ENCODE measurements at regions not wholly inside any gene's neighbourhood (a gene's known extent, or its start where the extent isn't known, plus 50 kb on each side); places are given as distances from the start of the nearest gene placed in this dataset.
A peak's percentile ranks its signal among the peaks of the same experiment; 100 is the strongest.

DNA sequence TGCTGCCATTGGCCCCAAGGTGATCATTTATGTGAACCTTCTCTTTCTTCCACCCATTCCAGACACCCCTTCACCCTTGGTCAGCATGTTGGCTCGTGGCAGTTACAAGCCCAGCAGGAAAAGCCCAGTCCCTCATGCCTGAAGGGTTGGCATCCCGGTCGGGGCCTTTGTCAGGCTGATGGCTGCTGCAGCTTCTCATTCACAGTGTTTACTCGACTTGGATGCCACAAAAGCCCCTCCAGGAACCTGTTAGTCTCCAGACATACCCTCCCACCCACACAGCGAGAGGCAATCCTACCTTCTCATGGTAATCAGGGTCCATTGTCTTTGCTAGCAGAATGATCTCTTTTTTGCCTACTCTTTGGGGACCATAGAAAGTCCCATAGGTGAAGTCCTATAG lies 200.8 kb upstream of the PFKP start (continued):
- TF ChIP-seq ZSCAN16 (tag by site-specific recombination; IDR thresholded peaks at IDR 0.05), result no peak

DNA sequence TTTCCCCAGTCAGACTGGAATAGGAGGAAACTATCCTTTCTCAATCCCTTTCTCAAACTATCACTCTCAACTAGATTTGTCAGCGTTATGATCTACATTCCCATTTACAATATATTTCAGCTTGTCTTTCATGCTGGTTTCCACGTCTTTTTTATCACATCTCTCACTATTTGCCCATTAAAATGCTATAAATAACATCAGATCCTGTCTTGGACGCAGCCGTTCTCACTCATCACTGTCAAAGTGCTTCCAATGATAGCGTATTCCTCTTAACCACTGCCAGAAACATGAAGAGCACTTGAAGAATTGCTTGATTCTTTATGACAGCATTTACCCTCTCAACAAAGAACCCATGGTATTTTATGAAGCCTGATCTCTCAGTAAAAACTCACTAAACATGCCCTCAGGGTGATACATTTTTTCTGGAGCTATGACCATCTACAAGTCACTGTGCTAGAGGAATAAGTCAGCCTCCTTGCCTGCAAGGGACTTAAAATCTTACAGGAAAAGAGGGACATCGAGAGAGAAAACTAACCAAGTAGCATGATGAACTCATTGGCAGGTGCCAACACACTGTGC lies 205.6 kb upstream of the PFKP start:
- ChIA-PET POLR2A (no interaction called here), CTCF (interaction anchor here (0.6 kb wide), 1 partner anchor 184 kb away, joined by 4 read pairs; no protein-coding TSS in a partner anchor)
- Histone ChIP-seq H3K4me3 (ENCODE audit: low read depth, low read length) (no peak overlapping the region), H3K4me1 (ENCODE audit: control insufficient read depth, insufficient read depth, low read length) (0 out of 2 replicates have a peak, but pooled peaks cover 2% of the 10 kb centered on the region), H3K27ac (ENCODE audit: extremely low read depth, low read depth, low read length) (no peak overlapping the region), H3K36me3 (ENCODE audit: control insufficient read depth in 2 of 2, insufficient read depth in 1 of 2, low read length in 2 of 2) (no peaks in the 10 kb centered on the region), H3K9me3 (ENCODE audit: control insufficient read depth, insufficient read depth, low read depth, low read length) (no peaks in the 10 kb centered on the region)
- TF ChIP-seq ZIC2 (tag by site-specific recombination; IDR thresholded peaks at IDR 0.05) (0 out of 2 replicates have a peak, but pooled peaks have one; percentile 9), ZNF510 (tag by site-specific recombination; IDR thresholded peaks at IDR 0.05; ENCODE audit: insufficient replicate concordance) (no peak), ZNF791 (tag by site-specific recombination; IDR thresholded peaks at IDR 0.05) (no peak)

DNA sequence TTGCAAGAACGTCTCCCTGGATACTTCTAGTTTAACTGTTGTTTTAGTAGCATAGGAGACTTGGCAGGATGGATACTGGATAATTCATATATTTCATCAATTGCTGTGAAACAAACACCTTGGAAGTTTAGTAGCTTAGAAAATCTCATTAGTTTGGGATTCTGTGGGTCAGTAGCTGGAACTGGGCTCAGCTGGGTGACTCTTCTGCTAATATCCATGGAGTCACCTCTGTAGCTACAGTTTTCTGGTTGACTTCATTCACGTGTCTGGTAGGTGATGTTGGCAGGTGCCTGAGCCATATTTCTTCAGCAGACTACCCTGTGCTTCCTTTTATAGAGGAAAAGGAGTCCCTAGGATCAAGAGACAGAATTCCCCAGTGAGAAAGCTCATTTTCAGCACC lies 208.9 kb upstream of the PFKP start:
- H3K36me3 ChIP-seq (ENCODE audit: control insufficient read depth in 2 of 2, insufficient read depth in 1 of 2, low read length in 2 of 2), result no peaks in the 10 kb centered on the region
- 0 out of 2 replicates have a peak, but pooled peaks cover 2% of the 10 kb centered on the region for H3K4me1 ChIP-seq (ENCODE audit: control insufficient read depth, insufficient read depth, low read length)
- H3K9me3 ChIP-seq (ENCODE audit: control insufficient read depth, insufficient read depth, low read depth, low read length), result no peaks in the 10 kb centered on the region
- CTCF ChIA-PET, result interaction anchor here (0.7 kb wide), 1 partner anchor 70 kb away, joined by 3 read pairs; no protein-coding TSS in a partner anchor
- TF ChIP-seq KLF7 (tag by site-specific recombination; IDR thresholded peaks at IDR 0.05; ENCODE audit: borderline replicate concordance) (no peak), SETDB1 (IDR thresholded peaks at IDR 0.05; ENCODE audit: insufficient read length, low read length) (peak; percentile 41), ZBTB1 (tag by site-specific recombination; IDR thresholded peaks at IDR 0.05) (no peak)
- H3K27ac ChIP-seq (ENCODE audit: extremely low read depth, low read depth, low read length), result no peak overlapping the region
- POLR2A ChIA-PET, result no interaction called here
- no peak overlapping the region for H3K4me3 ChIP-seq (ENCODE audit: low read depth, low read length)

DNA sequence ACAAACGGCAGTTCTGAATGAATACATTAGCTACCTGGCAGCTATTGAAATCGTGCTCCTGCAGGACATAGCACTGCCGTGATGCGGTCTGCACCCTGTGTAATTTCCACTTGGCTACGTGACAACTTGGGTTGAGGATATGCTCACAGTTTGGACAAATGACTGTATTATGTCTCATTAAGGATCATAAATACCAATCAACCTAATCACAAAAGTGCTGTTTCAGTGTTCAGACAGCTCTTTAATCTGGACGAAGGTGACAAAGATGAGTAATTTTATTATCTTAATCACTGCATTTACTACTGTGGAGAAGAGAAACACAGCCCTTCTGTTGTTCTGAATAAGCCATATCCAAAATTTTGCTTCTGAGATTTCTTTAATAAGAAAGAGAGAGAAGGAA lies 210.8 kb upstream of the PFKP start:
- H3K4me1 ChIP-seq (ENCODE audit: control insufficient read depth, insufficient read depth, low read length), result no peaks in the 10 kb centered on the region; the same call in 1 of the 2 replicates
- ChIA-PET POLR2A (no interaction called here), CTCF (interaction anchor here (1.3 kb wide), 1 partner anchor 13 kb away, joined by 3 read pairs; no protein-coding TSS in a partner anchor)
- H3K9me3 ChIP-seq (ENCODE audit: control insufficient read depth, insufficient read depth, low read depth, low read length), result no peaks in the 10 kb centered on the region
- no peaks in the 10 kb centered on the region for H3K36me3 ChIP-seq (ENCODE audit: control insufficient read depth in 2 of 2, insufficient read depth in 1 of 2, low read length in 2 of 2)
- H3K4me3 ChIP-seq (ENCODE audit: low read depth, low read length), result no peak overlapping the region
- TF ChIP-seq OSR2 (tag by site-specific recombination; IDR thresholded peaks at IDR 0.05) (peak; percentile 18; the same call in 1 of the 2 replicates), ZNF777 (tag by site-specific recombination; IDR thresholded peaks at IDR 0.05; ENCODE audit: borderline replicate concordance) (no peak), ZNF10 (tag by site-specific recombination; IDR thresholded peaks at IDR 0.05) (no peak)
- H3K27ac ChIP-seq (ENCODE audit: extremely low read depth, low read depth, low read length), result no peak overlapping the region

DNA sequence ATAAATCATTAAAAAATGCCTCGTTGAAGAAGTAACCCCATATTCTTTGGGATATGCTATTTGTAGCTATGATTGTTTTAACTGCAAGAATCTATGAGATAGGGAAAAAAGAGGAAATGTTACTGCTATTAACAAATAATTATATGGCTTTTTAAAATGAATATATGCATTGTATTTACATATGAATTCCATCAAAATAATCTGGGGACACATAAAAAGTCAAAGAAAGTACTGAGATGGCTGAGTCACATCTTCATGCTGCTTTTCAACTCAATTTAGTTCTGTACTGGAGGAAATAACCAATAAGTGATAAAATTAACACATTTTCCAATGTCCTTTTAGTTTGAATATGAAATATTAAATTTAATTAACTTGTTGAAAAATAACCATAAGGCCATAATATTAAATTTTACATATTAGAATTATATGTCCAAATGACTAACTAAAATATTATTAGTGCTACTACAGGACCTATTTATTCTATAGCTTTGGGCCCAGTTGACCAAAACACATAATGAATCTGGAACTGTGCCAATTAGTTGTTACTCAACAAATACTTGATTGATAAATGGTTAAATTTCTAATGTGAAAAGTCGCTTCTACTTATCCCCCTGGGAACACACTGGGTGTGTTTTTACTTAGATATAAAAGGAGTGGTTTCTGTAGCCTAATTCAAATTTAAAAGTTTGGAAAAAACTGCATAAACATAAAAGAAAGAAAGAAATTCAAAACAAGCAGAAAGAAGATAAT lies 214.6 kb upstream of the PFKP start:
- ChIA-PET POLR2A (no interaction called here), CTCF (interaction anchor here (0.7 to 0.9 kb wide), 3 partner anchors 13 to 325 kb away, joined by 3 to 4 read pairs (median 3); no protein-coding TSS in a partner anchor)
- TF ChIP-seq ZNF155 (tag by site-specific recombination; IDR thresholded peaks at IDR 0.05), result no peak
- no peak for TF ChIP-seq ZNF660 (tag by site-specific recombination; IDR thresholded peaks at IDR 0.05)
- no peak for TF ChIP-seq GFI1B (tag by site-specific recombination; IDR thresholded peaks at IDR 0.05)
- TF ChIP-seq ZBTB8A (tag by site-specific recombination; IDR thresholded peaks at IDR 0.05), result no peak
- no peak for TF ChIP-seq ZNF600 (tag by site-specific recombination; IDR thresholded peaks at IDR 0.05)
- no peak for TF ChIP-seq ZNF23 (tag by site-specific recombination; IDR thresholded peaks at IDR 0.05; ENCODE audit: borderline replicate concordance)
- TF ChIP-seq, protein P1, sequence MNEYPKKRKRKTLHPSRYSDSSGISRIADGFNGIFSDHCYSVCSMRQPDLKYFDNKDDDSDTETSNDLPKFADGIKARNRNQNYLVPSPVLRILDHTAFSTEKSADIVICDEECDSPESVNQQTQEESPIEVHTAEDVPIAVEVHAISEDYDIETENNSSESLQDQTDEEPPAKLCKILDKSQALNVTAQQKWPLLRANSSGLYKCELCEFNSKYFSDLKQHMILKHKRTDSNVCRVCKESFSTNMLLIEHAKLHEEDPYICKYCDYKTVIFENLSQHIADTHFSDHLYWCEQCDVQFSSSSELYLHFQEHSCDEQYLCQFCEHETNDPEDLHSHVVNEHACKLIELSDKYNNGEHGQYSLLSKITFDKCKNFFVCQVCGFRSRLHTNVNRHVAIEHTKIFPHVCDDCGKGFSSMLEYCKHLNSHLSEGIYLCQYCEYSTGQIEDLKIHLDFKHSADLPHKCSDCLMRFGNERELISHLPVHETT (tag by site-specific recombination; IDR thresholded peaks at IDR 0.05), result no peak
- TF ChIP-seq, protein P2, sequence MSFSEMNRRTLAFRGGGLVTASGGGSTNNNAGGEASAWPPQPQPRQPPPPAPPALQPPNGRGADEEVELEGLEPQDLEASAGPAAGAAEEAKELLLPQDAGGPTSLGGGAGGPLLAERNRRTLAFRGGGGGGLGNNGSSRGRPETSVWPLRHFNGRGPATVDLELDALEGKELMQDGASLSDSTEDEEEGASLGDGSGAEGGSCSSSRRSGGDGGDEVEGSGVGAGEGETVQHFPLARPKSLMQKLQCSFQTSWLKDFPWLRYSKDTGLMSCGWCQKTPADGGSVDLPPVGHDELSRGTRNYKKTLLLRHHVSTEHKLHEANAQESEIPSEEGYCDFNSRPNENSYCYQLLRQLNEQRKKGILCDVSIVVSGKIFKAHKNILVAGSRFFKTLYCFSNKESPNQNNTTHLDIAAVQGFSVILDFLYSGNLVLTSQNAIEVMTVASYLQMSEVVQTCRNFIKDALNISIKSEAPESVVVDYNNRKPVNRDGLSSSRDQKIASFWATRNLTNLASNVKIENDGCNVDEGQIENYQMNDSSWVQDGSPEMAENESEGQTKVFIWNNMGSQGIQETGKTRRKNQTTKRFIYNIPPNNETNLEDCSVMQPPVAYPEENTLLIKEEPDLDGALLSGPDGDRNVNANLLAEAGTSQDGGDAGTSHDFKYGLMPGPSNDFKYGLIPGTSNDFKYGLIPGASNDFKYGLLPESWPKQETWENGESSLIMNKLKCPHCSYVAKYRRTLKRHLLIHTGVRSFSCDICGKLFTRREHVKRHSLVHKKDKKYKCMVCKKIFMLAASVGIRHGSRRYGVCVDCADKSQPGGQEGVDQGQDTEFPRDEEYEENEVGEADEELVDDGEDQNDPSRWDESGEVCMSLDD (tag by site-specific recombination; IDR thresholded peaks at IDR 0.05), result no peak
- TF ChIP-seq ZNF596 (tag by site-specific recombination; IDR thresholded peaks at IDR 0.05), result no peak
- H3K36me3 ChIP-seq (ENCODE audit: control insufficient read depth in 2 of 2, insufficient read depth in 1 of 2, low read length in 2 of 2), result no peaks in the 10 kb centered on the region
- no peaks in the 10 kb centered on the region for H3K9me3 ChIP-seq (ENCODE audit: control insufficient read depth, insufficient read depth, low read depth, low read length)
- H3K27ac ChIP-seq (ENCODE audit: extremely low read depth, low read depth, low read length), result no peak overlapping the region
- peaks cover 5% of the 10 kb centered on the region; the same call in 1 of the 2 replicates for H3K4me1 ChIP-seq (ENCODE audit: control insufficient read depth, insufficient read depth, low read length)
- H3K4me3 ChIP-seq (ENCODE audit: low read depth, low read length), result no peak overlapping the region
